Left renal cortex interstitium (tissue), 4 donors: ENCODE measurements at regions not wholly inside any gene's neighbourhood (a gene's known extent, or its start where the extent isn't known, plus 50 kb on each side); places are given as distances from the start of the nearest gene placed in this dataset.

Source experiments
- DNase-seq, 4 donors: peaks; one replicate each; pipeline ENCODE4 v3.0.0-alpha.2; 2013; ENCODE audit warnings: low read depth in 4 of 4, low spot score in 2 of 4, missing footprints in 1 of 4

- DNase-seq: no peak
Measured at GRCh38 chr3:44179246-44179645, 62.4 kb upstream of the TOPAZ1 start.

GRCh38 chr3:44184319-44184953, 57.2 kb upstream of the TOPAZ1 start:
- DNase-seq: peak in 1 of 4 donors; percentile 4

- no peak for DNase-seq
Measured at GRCh38 chr3:44185396-44185915, 56.2 kb upstream of the TOPAZ1 start.

- DNase-seq: no peak
Measured at GRCh38 chr3:44186111-44186672, 55.5 kb upstream of the TOPAZ1 start.

- no peak for DNase-seq
Measured at GRCh38 chr3:44186712-44187111, 55.0 kb upstream of the TOPAZ1 start.
